Nephron (organoid): ENCODE measurements at regions not wholly inside any gene's neighbourhood (a gene's known extent, or its start where the extent isn't known, plus 50 kb on each side); places are given as distances from the start of the nearest gene placed in this dataset.

ENCODE experiments used
- H3K27ac Mint-ChIP-seq, 3 experiments: 2 replicates each; pipeline ENCODE4 v1.8.0; 2020; ENCODE audit warnings: mixed read lengths in 3 of 3, mild to moderate bottlenecking in 2 of 3, moderate library complexity in 1 of 3
- H3K27me3 Mint-ChIP-seq: 2 replicates; pipeline ENCODE4 v1.8.0; 2021; ENCODE audit warnings: low read depth, mild to moderate bottlenecking, moderate library complexity, mixed read lengths
- H3K36me3 Mint-ChIP-seq: 2 replicates; pipeline ENCODE4 v1.8.0; 2020; ENCODE audit warnings: low read depth, mixed read lengths
- H3K4me1 Mint-ChIP-seq: 2 replicates; pipeline ENCODE4 v1.8.0; 2020; ENCODE audit warnings: mixed read lengths
- H3K4me3 Mint-ChIP-seq, 3 experiments: 2 replicates each; pipeline ENCODE4 v1.8.0; 2020; ENCODE audit warnings: mild to moderate bottlenecking in 3 of 3, mixed read lengths in 3 of 3, moderate library complexity in 2 of 3
- H3K9me3 Mint-ChIP-seq: 2 replicates; pipeline ENCODE4 v1.8.0; 2020; ENCODE audit warnings: mixed read lengths
- CTCF ChIP-seq, 3 experiments: fragments of 200-600 bp; sonication (generic); IDR thresholded peaks; one replicate each; pipeline ENCODE4 v1.5.0; 2021; ENCODE audit warnings: antibody characterized with exemption in 3 of 3; ENCODE audit not compliant: unreplicated experiment in 3 of 3

- H3K36me3 Mint-ChIP-seq: no peaks in the 10 kb centered on the region
- no peak for TF ChIP-seq CTCF (IDR thresholded peaks at IDR 0.05; ENCODE audit: unreplicated experiment in 3 of 3)
- no peaks in the 10 kb centered on the region for H3K9me3 Mint-ChIP-seq
- no peaks in the 10 kb centered on the region for H3K27me3 Mint-ChIP-seq
- H3K4me1 Mint-ChIP-seq: peaks cover 9% of the 10 kb centered on the region
- no peak overlapping the region for H3K4me3 Mint-ChIP-seq
- no peak overlapping the region for H3K27ac Mint-ChIP-seq
Measured at GRCh38 chr20:22423190-22423832, 161.1 kb downstream of the FOXA2 start.

- Mint-ChIP-seq H3K4me1 (no peaks in the 10 kb centered on the region), H3K27ac (no peak overlapping the region), H3K36me3 (no peaks in the 10 kb centered on the region), H3K4me3 (no peak overlapping the region), H3K9me3 (peaks cover 2% of the 10 kb centered on the region), H3K27me3 (no peaks in the 10 kb centered on the region)
- no peak for TF ChIP-seq CTCF (IDR thresholded peaks at IDR 0.05; ENCODE audit: unreplicated experiment in 3 of 3)
Measured at GRCh38 chr20:22420116-22420598, 164.2 kb downstream of the FOXA2 start.

DNA sequence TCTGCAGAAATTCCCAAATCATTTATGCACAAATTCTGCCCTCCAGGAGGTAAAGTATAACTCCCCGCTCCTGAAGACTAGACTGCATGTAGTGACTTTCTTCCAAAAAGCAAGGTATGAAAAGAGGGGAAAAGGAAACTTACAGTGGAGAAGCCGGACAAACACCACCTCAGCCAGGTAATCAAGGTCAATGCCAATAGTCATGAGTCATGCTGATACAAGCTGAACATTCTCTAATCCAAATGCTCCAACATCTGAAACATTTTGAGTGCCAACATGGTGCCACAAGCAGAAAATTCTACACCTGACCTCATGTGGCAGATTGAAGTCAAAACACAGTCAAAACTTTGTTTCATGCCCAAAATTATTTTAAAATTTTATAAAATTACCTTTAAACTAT is 165.6 kb downstream of the FOXA2 start:
- peaks cover 4% of the 10 kb centered on the region for H3K4me1 Mint-ChIP-seq
- H3K4me3 Mint-ChIP-seq: no peak overlapping the region
- H3K27ac Mint-ChIP-seq: no peak overlapping the region
- TF ChIP-seq CTCF (IDR thresholded peaks at IDR 0.05; ENCODE audit: unreplicated experiment in 3 of 3): no peak
- no peaks in the 10 kb centered on the region for H3K27me3 Mint-ChIP-seq
- H3K9me3 Mint-ChIP-seq: peaks cover 2% of the 10 kb centered on the region
- H3K36me3 Mint-ChIP-seq: no peaks in the 10 kb centered on the region

DNA sequence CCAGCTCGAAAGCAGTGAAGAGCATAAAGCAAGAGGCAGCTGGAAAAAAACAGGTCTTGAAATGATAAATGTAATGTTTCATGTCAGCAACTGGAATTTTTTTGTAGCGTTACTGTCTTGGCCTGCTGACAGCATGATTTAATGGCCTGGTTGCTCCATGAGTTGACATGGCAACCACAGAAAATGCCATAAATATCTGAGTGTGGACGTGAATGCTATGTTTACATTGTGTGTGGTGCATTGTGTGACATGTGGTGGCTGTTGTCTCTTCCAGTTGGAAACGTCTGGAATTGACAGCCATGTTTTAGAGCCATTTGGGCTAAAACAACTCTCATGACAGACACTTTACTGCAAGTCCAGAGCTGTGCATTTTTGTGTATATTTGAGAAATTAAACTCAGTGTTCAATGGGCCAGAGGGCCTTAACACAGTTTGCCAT is 170.0 kb downstream of the FOXA2 start:
- no peak for TF ChIP-seq CTCF (IDR thresholded peaks at IDR 0.05; ENCODE audit: unreplicated experiment in 3 of 3)
- H3K27me3 Mint-ChIP-seq: no peaks in the 10 kb centered on the region
- H3K36me3 Mint-ChIP-seq: no peaks in the 10 kb centered on the region
- no peak overlapping the region for H3K4me3 Mint-ChIP-seq
- H3K27ac Mint-ChIP-seq: no peak overlapping the region
- peaks cover 6% of the 10 kb centered on the region for H3K9me3 Mint-ChIP-seq
- peaks cover 15% of the 10 kb centered on the region for H3K4me1 Mint-ChIP-seq

- no peak overlapping the region for H3K4me3 Mint-ChIP-seq
- H3K36me3 Mint-ChIP-seq: no peaks in the 10 kb centered on the region
- TF ChIP-seq CTCF (IDR thresholded peaks at IDR 0.05; ENCODE audit: unreplicated experiment in 3 of 3): no peak
- H3K27me3 Mint-ChIP-seq: no peaks in the 10 kb centered on the region
- H3K9me3 Mint-ChIP-seq: peaks cover 6% of the 10 kb centered on the region
- peaks cover 15% of the 10 kb centered on the region for H3K4me1 Mint-ChIP-seq
- H3K27ac Mint-ChIP-seq: peak overlapping the region in 1 of 3 experiments; percentile 8
Measured at GRCh38 chr20:22412977-22413868, 171.1 kb downstream of the FOXA2 start.
